DND-41 (cell line): ENCODE measurements at regions not wholly inside any gene's neighbourhood (a gene's known extent, or its start where the extent isn't known, plus 50 kb on each side); places are given as distances from the start of the nearest gene placed in this dataset.

Experiments
- EZH2 ChIP-seq: IDR thresholded peaks from 3 replicates; pipeline ENCODE4 v1.6.1; 2012; ENCODE audit warnings: borderline replicate concordance, low read depth, mild to moderate bottlenecking, moderate library complexity, low read length, inconsistent platforms; ENCODE audit not compliant: severe bottlenecking
- TF ChIP-seq, protein P1 (sequence below): IDR thresholded peaks from 2 replicates; pipeline ENCODE4 v1.5.1; 2012; ENCODE audit warnings: borderline replicate concordance, low read length, moderate library complexity, mild to moderate bottlenecking; ENCODE audit not compliant: poor library complexity, severe bottlenecking; ENCODE audit errors: extremely low read depth

- TF ChIP-seq, protein P1, sequence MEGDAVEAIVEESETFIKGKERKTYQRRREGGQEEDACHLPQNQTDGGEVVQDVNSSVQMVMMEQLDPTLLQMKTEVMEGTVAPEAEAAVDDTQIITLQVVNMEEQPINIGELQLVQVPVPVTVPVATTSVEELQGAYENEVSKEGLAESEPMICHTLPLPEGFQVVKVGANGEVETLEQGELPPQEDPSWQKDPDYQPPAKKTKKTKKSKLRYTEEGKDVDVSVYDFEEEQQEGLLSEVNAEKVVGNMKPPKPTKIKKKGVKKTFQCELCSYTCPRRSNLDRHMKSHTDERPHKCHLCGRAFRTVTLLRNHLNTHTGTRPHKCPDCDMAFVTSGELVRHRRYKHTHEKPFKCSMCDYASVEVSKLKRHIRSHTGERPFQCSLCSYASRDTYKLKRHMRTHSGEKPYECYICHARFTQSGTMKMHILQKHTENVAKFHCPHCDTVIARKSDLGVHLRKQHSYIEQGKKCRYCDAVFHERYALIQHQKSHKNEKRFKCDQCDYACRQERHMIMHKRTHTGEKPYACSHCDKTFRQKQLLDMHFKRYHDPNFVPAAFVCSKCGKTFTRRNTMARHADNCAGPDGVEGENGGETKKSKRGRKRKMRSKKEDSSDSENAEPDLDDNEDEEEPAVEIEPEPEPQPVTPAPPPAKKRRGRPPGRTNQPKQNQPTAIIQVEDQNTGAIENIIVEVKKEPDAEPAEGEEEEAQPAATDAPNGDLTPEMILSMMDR, result no peak
- no peak for TF ChIP-seq EZH2
Observed at GRCh38 chr11:100578831-100579311, 108.2 kb upstream of the ARHGAP42 start.
